GM12878 (cell line): ENCODE measurements at regions not wholly inside any gene's neighbourhood (a gene's known extent, or its start where the extent isn't known, plus 50 kb on each side); places are given as distances from the start of the nearest gene placed in this dataset.

Source experiments
- POU2F2 ChIP-seq: IDR thresholded peaks from 3 replicates; pipeline ENCODE4 v1.6.1; 2011; ENCODE audit warnings: low read depth, mild to moderate bottlenecking, low read length, borderline replicate concordance
- TF ChIP-seq, protein P1 (sequence below), 3 experiments: IDR thresholded peaks in 2 of 3; conservative IDR thresholded peaks in 1 of 3; 2 replicates each; pipeline ENCODE4 v1.5.1; 2011; ENCODE audit warnings: low read depth in 3 of 3, low read length in 3 of 3, mild to moderate bottlenecking in 3 of 3, control low read depth in 2 of 3, moderate library complexity in 2 of 3, inconsistent platforms in 1 of 3, mixed read lengths in 1 of 3; ENCODE audit not compliant: control insufficient read depth in 2 of 3, insufficient read depth in 1 of 3; ENCODE audit errors: extremely low read depth in 1 of 3

GRCh38 chr1:239287296-239287695, 99.1 kb upstream of the CHRM3 start:
- TF ChIP-seq POU2F2: no peak
- TF ChIP-seq, protein P1, sequence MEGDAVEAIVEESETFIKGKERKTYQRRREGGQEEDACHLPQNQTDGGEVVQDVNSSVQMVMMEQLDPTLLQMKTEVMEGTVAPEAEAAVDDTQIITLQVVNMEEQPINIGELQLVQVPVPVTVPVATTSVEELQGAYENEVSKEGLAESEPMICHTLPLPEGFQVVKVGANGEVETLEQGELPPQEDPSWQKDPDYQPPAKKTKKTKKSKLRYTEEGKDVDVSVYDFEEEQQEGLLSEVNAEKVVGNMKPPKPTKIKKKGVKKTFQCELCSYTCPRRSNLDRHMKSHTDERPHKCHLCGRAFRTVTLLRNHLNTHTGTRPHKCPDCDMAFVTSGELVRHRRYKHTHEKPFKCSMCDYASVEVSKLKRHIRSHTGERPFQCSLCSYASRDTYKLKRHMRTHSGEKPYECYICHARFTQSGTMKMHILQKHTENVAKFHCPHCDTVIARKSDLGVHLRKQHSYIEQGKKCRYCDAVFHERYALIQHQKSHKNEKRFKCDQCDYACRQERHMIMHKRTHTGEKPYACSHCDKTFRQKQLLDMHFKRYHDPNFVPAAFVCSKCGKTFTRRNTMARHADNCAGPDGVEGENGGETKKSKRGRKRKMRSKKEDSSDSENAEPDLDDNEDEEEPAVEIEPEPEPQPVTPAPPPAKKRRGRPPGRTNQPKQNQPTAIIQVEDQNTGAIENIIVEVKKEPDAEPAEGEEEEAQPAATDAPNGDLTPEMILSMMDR (IDR thresholded peaks at IDR 0.05 in 2 of 3, conservative IDR thresholded peaks at IDR 0.05 in 1 of 3; ENCODE audit: control insufficient read depth in 2 of 3, extremely low read depth in 1 of 3, insufficient read depth in 1 of 3, low read depth in 3 of 3, low read length in 3 of 3): no peak
